GM23248 (cell line): ENCODE measurements at regions not wholly inside any gene's neighbourhood (a gene's known extent, or its start where the extent isn't known, plus 50 kb on each side); places are given as distances from the start of the nearest gene placed in this dataset.

ENCODE experiments used
- EZH2 ChIP-seq: fragments of 200-600 bp; sonication (generic); IDR thresholded peaks from 2 replicates; pipeline ENCODE4 v1.6.1; 2018; ENCODE audit warnings: antibody characterized with exemption, mild to moderate bottlenecking; ENCODE audit not compliant: insufficient read depth, poor library complexity, severe bottlenecking
- EZH2phosphoT487 ChIP-seq: fragments of 200-600 bp; sonication (generic); IDR thresholded peaks from 2 replicates; pipeline ENCODE4 v1.6.1; 2018; ENCODE audit warnings: antibody characterized with exemption, moderate library complexity, mild to moderate bottlenecking, low read depth; ENCODE audit not compliant: insufficient read depth

DNA sequence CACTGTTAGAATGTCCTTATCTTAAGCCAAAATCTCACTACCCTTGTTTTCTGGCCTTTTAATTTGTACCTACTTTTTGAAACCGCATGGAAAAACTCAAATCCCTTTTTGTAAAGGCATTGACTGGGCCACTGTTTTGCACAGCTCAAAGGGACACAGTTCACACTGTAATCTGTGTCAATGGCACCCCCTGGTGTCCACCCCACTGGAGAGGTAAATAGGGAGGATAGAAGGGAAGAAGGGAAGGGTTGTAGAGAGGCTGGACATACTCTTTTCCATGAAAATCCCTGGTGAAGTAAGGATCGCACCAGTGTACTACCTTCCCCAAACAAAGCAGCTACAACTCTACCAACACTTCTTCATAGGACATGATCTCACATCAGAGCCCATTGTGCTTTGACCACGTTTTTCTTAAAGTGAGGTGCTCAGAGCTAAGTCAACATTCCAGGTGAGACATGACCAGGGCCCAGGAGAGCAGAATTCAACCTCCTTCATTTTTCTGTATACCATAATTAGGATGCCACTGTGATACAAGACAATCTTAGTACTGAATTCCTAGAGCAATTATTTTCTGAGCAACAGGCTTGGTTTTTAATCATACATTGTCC lies 92.4 kb upstream of the RMDN2 start:
- TF ChIP-seq EZH2phosphoT487 (no peak), EZH2 (no peak)
